ENCODE measurements at regions not wholly inside any gene's neighbourhood (a gene's known extent, or its start where the extent isn't known, plus 50 kb on each side); places are given as distances from the start of the nearest gene placed in this dataset.

- TF ChIP-seq, protein P1, sequence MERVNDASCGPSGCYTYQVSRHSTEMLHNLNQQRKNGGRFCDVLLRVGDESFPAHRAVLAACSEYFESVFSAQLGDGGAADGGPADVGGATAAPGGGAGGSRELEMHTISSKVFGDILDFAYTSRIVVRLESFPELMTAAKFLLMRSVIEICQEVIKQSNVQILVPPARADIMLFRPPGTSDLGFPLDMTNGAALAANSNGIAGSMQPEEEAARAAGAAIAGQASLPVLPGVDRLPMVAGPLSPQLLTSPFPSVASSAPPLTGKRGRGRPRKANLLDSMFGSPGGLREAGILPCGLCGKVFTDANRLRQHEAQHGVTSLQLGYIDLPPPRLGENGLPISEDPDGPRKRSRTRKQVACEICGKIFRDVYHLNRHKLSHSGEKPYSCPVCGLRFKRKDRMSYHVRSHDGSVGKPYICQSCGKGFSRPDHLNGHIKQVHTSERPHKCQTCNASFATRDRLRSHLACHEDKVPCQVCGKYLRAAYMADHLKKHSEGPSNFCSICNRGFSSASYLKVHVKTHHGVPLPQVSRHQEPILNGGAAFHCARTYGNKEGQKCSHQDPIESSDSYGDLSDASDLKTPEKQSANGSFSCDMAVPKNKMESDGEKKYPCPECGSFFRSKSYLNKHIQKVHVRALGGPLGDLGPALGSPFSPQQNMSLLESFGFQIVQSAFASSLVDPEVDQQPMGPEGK (tag by site-specific recombination; IDR thresholded peaks at IDR 0.05), result no peak
- no peak for TF ChIP-seq CTCF (tag by site-specific recombination; IDR thresholded peaks at IDR 0.05)
- no peak for TF ChIP-seq ZNF280D (tag by site-specific recombination; IDR thresholded peaks at IDR 0.05)
- no peak for TF ChIP-seq EGR2 (tag by site-specific recombination; IDR thresholded peaks at IDR 0.05; ENCODE audit: low read depth)
- TF ChIP-seq ZNF48 (tag by site-specific recombination; IDR thresholded peaks at IDR 0.05), result no peak
- TF ChIP-seq ZBTB44 (tag by site-specific recombination; IDR thresholded peaks at IDR 0.05), result no peak
Observed at GRCh38 chr12:111215881-111216280, 153.0 kb downstream of the PHETA1 start.

Data from HEK293 (cell line).